Breast epithelium (tissue), 4 donors: ENCODE measurements at regions not wholly inside any gene's neighbourhood (a gene's known extent, or its start where the extent isn't known, plus 50 kb on each side); places are given as distances from the start of the nearest gene placed in this dataset.

Source experiments
- DNase-seq, 2 donors: peaks; one replicate each; pipeline ENCODE4 v3.0.0-alpha.2; 2019; ENCODE audit warnings: low spot score in 2 of 2
- H3K27ac ChIP-seq, 2 donors: fragments of 200-600 bp; sonication (generic) in 1 of 2; one replicate each; pipeline ENCODE4 v1.5.1; 2016 to 2019; ENCODE audit warnings: mild to moderate bottlenecking in 1 of 2
- H3K27me3 ChIP-seq, 2 donors: fragments of 200-600 bp; sonication (generic) in 1 of 2; one replicate each; pipeline versions ENCODE4 v1.5.1 to v1.6.0; 2017 to 2019; ENCODE audit warnings: control low read depth in 1 of 2, mild to moderate bottlenecking in 1 of 2
- H3K36me3 ChIP-seq: fragments of 200-600 bp; one replicate; pipeline ENCODE4 v1.5.1; 2019
- H3K4me1 ChIP-seq, 2 donors: fragments of 200-600 bp; sonication (generic); one replicate each; pipeline ENCODE4 v1.5.1; 2016 to 2019; ENCODE audit warnings: control low read depth in 1 of 2
- H3K4me3 ChIP-seq, 3 donors: fragments of 200-600 bp; sonication (generic); 1 replicate in 2 of 3; 2 replicates in 1 of 3; pipeline ENCODE4 v1.5.1; 2016 to 2019; ENCODE audit warnings: mild to moderate bottlenecking in 3 of 3, moderate library complexity in 2 of 3
- H3K9me3 ChIP-seq, 2 donors: fragments of 200-600 bp; sonication (generic) in 1 of 2; one replicate each; pipeline ENCODE4 v1.5.1; 2016 to 2019; ENCODE audit warnings: control low read depth in 1 of 2
- POLR2A ChIP-seq: fragments of 450-650 bp; IDR thresholded peaks from one replicate; pipeline ENCODE4 v1.6.1; 2016; ENCODE audit warnings: antibody characterized with exemption, mild to moderate bottlenecking, moderate library complexity
- POLR2AphosphoS5 ChIP-seq, 3 donors: sonication (generic); formaldehyde crosslinking; IDR thresholded peaks; one replicate each; pipeline ENCODE4 v1.6.1; 2017; ENCODE audit warnings: antibody characterized with exemption in 3 of 3
- intact Hi-C: fragments of 100-400 bp; cut with DNase I; formaldehyde crosslinking; loops from one replicate; pipeline ENCODE4 v1.15.1; 2023; ENCODE audit warnings: low total_unique reads
- TF ChIP-seq, protein P1 (sequence below), 3 donors: fragments of 450-650 bp; IDR thresholded peaks; one replicate each; pipeline ENCODE4 v1.5.1; 2016 to 2017; ENCODE audit warnings: antibody characterized with exemption in 3 of 3, mild to moderate bottlenecking in 3 of 3, moderate library complexity in 3 of 3

GRCh38 chr9:81239388-81239787, 450.0 kb downstream of the TLE1 start:
- H3K27ac ChIP-seq: no peak overlapping the region
- no peaks in the 10 kb centered on the region for H3K36me3 ChIP-seq
- H3K27me3 ChIP-seq: no peaks in the 10 kb centered on the region
- TF ChIP-seq, protein P1, sequence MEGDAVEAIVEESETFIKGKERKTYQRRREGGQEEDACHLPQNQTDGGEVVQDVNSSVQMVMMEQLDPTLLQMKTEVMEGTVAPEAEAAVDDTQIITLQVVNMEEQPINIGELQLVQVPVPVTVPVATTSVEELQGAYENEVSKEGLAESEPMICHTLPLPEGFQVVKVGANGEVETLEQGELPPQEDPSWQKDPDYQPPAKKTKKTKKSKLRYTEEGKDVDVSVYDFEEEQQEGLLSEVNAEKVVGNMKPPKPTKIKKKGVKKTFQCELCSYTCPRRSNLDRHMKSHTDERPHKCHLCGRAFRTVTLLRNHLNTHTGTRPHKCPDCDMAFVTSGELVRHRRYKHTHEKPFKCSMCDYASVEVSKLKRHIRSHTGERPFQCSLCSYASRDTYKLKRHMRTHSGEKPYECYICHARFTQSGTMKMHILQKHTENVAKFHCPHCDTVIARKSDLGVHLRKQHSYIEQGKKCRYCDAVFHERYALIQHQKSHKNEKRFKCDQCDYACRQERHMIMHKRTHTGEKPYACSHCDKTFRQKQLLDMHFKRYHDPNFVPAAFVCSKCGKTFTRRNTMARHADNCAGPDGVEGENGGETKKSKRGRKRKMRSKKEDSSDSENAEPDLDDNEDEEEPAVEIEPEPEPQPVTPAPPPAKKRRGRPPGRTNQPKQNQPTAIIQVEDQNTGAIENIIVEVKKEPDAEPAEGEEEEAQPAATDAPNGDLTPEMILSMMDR (IDR thresholded peaks at IDR 0.05): no peak
- no peak for TF ChIP-seq POLR2A
- TF ChIP-seq POLR2AphosphoS5 (IDR thresholded peaks at IDR 0.05): no peak
- intact Hi-C loops: no loop called here
- DNase-seq: no peak
- H3K4me3 ChIP-seq: no peak overlapping the region
- H3K9me3 ChIP-seq: no peaks in the 10 kb centered on the region
- H3K4me1 ChIP-seq: no peaks in the 10 kb centered on the region

DNA sequence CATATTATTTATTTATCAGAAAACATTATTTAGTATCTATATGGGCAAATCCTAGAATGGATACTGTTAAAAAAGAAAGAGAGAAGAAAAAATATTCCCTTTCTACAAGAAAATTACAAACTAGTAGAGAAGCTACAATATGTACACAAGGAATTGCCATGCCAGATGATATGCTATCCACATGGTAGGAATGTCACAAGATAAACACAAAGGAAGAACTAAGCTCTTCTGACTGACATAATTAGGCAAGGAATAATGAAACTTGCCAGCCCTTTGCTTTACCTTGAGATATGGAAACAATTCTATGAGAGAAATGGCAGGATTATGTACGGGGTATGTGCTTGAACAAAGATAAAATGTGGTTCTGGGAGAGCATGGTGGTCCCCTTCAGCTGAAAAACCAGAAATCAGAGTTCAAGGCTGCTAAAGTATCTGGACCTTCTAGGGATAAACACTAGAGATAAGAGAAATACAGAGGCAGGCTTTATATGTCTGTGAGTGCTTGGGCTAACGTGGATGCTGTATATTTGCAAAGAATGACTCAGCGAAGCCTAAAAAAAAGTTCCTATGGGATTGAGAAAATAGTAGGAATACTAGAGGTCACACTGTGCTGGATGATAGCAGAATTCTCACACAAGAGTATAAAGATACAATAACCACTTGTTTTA, 451.6 kb downstream of the TLE1 start:
- TF ChIP-seq POLR2A (no peak), POLR2AphosphoS5 (IDR thresholded peaks at IDR 0.05) (no peak)
- TF ChIP-seq, protein P1 (IDR thresholded peaks at IDR 0.05): no peak
- intact Hi-C loops: no loop called here
- Histone ChIP-seq H3K27ac (no peak overlapping the region), H3K9me3 (no peaks in the 10 kb centered on the region), H3K4me3 (no peak overlapping the region), H3K36me3 (no peaks in the 10 kb centered on the region), H3K27me3 (no peaks in the 10 kb centered on the region), H3K4me1 (no peaks in the 10 kb centered on the region)
- no peak for DNase-seq

- no peaks in the 10 kb centered on the region for H3K9me3 ChIP-seq
- no peaks in the 10 kb centered on the region for H3K27me3 ChIP-seq
- DNase-seq: no peak
- no peaks in the 10 kb centered on the region for H3K36me3 ChIP-seq
- TF ChIP-seq, protein P1 (IDR thresholded peaks at IDR 0.05): no peak
- TF ChIP-seq POLR2AphosphoS5 (IDR thresholded peaks at IDR 0.05) (no peak), POLR2A (no peak)
- intact Hi-C loops: no loop called here
- H3K4me3 ChIP-seq: no peak overlapping the region
- no peaks in the 10 kb centered on the region for H3K4me1 ChIP-seq
- H3K27ac ChIP-seq: no peak overlapping the region
Observed at GRCh38 chr9:81234924-81235610, 454.3 kb downstream of the TLE1 start.

DNA sequence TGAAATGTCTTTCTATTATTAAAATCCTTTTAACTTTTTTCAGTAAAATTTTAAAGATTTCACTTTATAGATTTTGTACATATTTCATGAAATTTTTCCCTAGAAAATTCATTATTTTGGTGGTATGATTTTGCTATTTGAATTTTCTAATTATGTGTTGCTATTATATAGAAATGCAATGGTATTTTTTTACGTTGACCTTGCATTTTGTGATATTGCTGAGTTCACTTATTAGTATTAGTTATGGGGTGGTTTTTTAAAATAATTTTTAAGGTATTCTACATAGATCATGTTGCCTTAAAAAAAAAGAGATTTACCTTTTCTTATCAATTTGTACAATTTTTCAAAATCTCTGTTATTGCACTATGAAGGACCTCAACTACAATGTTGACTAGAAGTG, 458.3 kb downstream of the TLE1 start:
- no peaks in the 10 kb centered on the region for H3K9me3 ChIP-seq
- H3K27me3 ChIP-seq: no peaks in the 10 kb centered on the region
- DNase-seq: no peak
- H3K27ac ChIP-seq: no peak overlapping the region
- TF ChIP-seq POLR2A (no peak), POLR2AphosphoS5 (IDR thresholded peaks at IDR 0.05) (no peak)
- TF ChIP-seq, protein P1 (IDR thresholded peaks at IDR 0.05): no peak
- no peaks in the 10 kb centered on the region for H3K4me1 ChIP-seq
- H3K4me3 ChIP-seq: no peak overlapping the region
- H3K36me3 ChIP-seq: no peaks in the 10 kb centered on the region
- intact Hi-C loops: no loop called here

GRCh38 chr9:81227507-81228245, 461.7 kb downstream of the TLE1 start:
- TF ChIP-seq POLR2AphosphoS5 (IDR thresholded peaks at IDR 0.05) (no peak), POLR2A (no peak)
- TF ChIP-seq, protein P1 (IDR thresholded peaks at IDR 0.05): no peak
- Histone ChIP-seq H3K27me3 (no peaks in the 10 kb centered on the region), H3K27ac (no peak overlapping the region), H3K4me3 (no peak overlapping the region), H3K4me1 (no peaks in the 10 kb centered on the region), H3K9me3 (no peaks in the 10 kb centered on the region), H3K36me3 (no peaks in the 10 kb centered on the region)
- intact Hi-C loops: no loop called here
- DNase-seq: no peak
